Endothelial cell of umbilical vein (primary cell): ENCODE measurements at regions not wholly inside any gene's neighbourhood (a gene's known extent, or its start where the extent isn't known, plus 50 kb on each side); places are given as distances from the start of the nearest gene placed in this dataset.

Experiments used
- BruUV-seq: library from RNA; stranded (reverse); fragments of 400-500 nt; replicated peaks from 2 replicates; lab custom pipeline; 2021; lab: Mats Ljungman, UMichigan
- CTCF ChIA-PET: fragments of 300-600, 350-600 bp; sonication (Branson Sonifier 250); formaldehyde crosslinking; loops from one replicate; lab custom pipeline; 2021; ENCODE audit warnings: antibody characterized with exemption, inconsistent platforms; lab: Charles Lee
- POLR2A ChIA-PET: fragments of 300-600, 350-600 bp; sonication (Branson Sonifier 250); formaldehyde crosslinking; loops from one replicate; lab custom pipeline; 2021; ENCODE audit warnings: antibody characterized with exemption, inconsistent platforms; lab: Charles Lee
- DNase-seq: peaks from one replicate; pipeline ENCODE4 v3.0.0-alpha.2; 2011; ENCODE audit warnings: low read depth, low spot score
- FAIRE-seq: peaks from 2 replicates; lab custom pipeline; 2011; peaks lifted over from hg19 to GRCh38; lab: Jason Lieb, UNC
- H2AFZ ChIP-seq: 2 replicates; pipeline ENCODE4 v1.6.0; 2012; ENCODE audit warnings: low read depth, low read length, control low read depth, inconsistent platforms
- H3K27ac ChIP-seq: 2 replicates; pipeline ENCODE4 v1.5.1; 2011; ENCODE audit warnings: low read depth, mild to moderate bottlenecking, control low read depth, low read length, moderate library complexity; ENCODE audit not compliant: insufficient read depth
- H3K27me3 ChIP-seq, 2 experiments: 2 replicates each; pipeline versions ENCODE4 v1.6.0 to v1.6.1; 2011; ENCODE audit warnings: low read length in 2 of 2, mixed read lengths in 1 of 2; ENCODE audit not compliant: control insufficient read depth in 2 of 2, insufficient read depth in 2 of 2
- H3K36me3 ChIP-seq, 2 experiments: 2 replicates in 1 of 2; 3 replicates in 1 of 2; pipeline ENCODE4 v1.5.1; 2011; ENCODE audit warnings: low read length in 2 of 2, mild to moderate bottlenecking in 1 of 2, moderate library complexity in 1 of 2; ENCODE audit not compliant: control insufficient read depth in 2 of 2, insufficient read depth in 2 of 2; ENCODE audit errors: extremely low read depth in 1 of 2
- H3K4me1 ChIP-seq: 3 replicates; pipeline ENCODE4 v1.5.1; 2011; ENCODE audit warnings: mild to moderate bottlenecking, low read length; ENCODE audit not compliant: control insufficient read depth, insufficient read depth; ENCODE audit errors: extremely low read depth
- H3K4me2 ChIP-seq: 2 replicates; pipeline ENCODE4 v1.6.1; 2011; ENCODE audit warnings: low read length, control low read depth, mixed read lengths; ENCODE audit not compliant: insufficient read depth
- H3K4me3 ChIP-seq, 3 experiments: fragments of 200-600 bp in 1 of 3; sonication (generic), shearing (Covaris generic) in 1 of 3; replicated peaks in 1 of 3; 2 replicates each; pipeline ENCODE4 v1.5.1; 2011 to 2016; ENCODE audit warnings: control low read depth in 3 of 3, low read length in 3 of 3, mild to moderate bottlenecking in 2 of 3, inconsistent platforms in 1 of 3, low read depth in 1 of 3, moderate library complexity in 1 of 3; ENCODE audit not compliant: insufficient read depth in 1 of 3
- H3K79me2 ChIP-seq: 2 replicates; pipeline ENCODE4 v1.6.0; 2012; ENCODE audit warnings: low read length, inconsistent platforms; ENCODE audit not compliant: control insufficient read depth, insufficient read depth
- H3K9ac ChIP-seq: replicated peaks from 2 replicates; pipeline ENCODE3; 2011; ENCODE audit warnings: low read length, control low read depth; ENCODE audit not compliant: insufficient read depth; ENCODE audit errors: extremely low read depth
- H3K9me1 ChIP-seq: replicated peaks from 3 replicates; pipeline ENCODE4 v1.6.0; 2011; ENCODE audit warnings: mild to moderate bottlenecking, low read length; ENCODE audit not compliant: control insufficient read depth, insufficient read depth; ENCODE audit errors: extremely low read depth
- H3K9me3 ChIP-seq: replicated peaks from 2 replicates; pipeline ENCODE4 v1.5.1; 2012; ENCODE audit warnings: low read length, inconsistent platforms; ENCODE audit not compliant: control insufficient read depth, insufficient read depth
- H4K20me1 ChIP-seq: replicated peaks from 2 replicates; pipeline ENCODE3; 2011; ENCODE audit warnings: mild to moderate bottlenecking, low read length; ENCODE audit not compliant: control insufficient read depth, insufficient read depth; ENCODE audit errors: extremely low read depth
- CTCF ChIP-seq, 2 donors: IDR thresholded peaks; 1 replicate in 1 of 2; 2 replicates in 1 of 2; pipeline ENCODE4 v1.5.1; 2011; ENCODE audit warnings: low read length in 2 of 2, mild to moderate bottlenecking in 2 of 2, moderate library complexity in 2 of 2, control low read depth in 1 of 2, inconsistent platforms in 1 of 2, low read depth in 1 of 2; ENCODE audit not compliant: insufficient read depth in 1 of 2; ENCODE audit errors: extremely low read depth in 1 of 2
- EZH2 ChIP-seq: IDR thresholded peaks from 2 replicates; pipeline ENCODE4 v1.6.1; 2012; ENCODE audit warnings: borderline replicate concordance, low read depth, mild to moderate bottlenecking, moderate library complexity, low read length, inconsistent platforms; ENCODE audit not compliant: severe bottlenecking
- FOS ChIP-seq: IDR thresholded peaks from 2 replicates; pipeline ENCODE4 v1.6.1; 2011; ENCODE audit warnings: mild to moderate bottlenecking, low read length, moderate library complexity, borderline replicate concordance; ENCODE audit not compliant: insufficient read depth
- GATA2 ChIP-seq: IDR thresholded peaks from 2 replicates; pipeline ENCODE4 v1.7.0; 2011; ENCODE audit warnings: low read depth, mild to moderate bottlenecking, moderate library complexity, mixed read lengths, low read length; ENCODE audit not compliant: insufficient read length, insufficient read depth
- JUN ChIP-seq: IDR thresholded peaks from 2 replicates; pipeline ENCODE4 v1.6.1; 2011; ENCODE audit warnings: borderline replicate concordance, low read depth; ENCODE audit not compliant: insufficient read length, insufficient read depth
- MAX ChIP-seq: IDR thresholded peaks from 2 replicates; pipeline ENCODE4 v1.6.1; 2011; ENCODE audit not compliant: insufficient read depth, insufficient read length
- MYC ChIP-seq: IDR thresholded peaks from one replicate; pipeline ENCODE4 v1.6.1; 2011; ENCODE audit warnings: mild to moderate bottlenecking, low read depth, low read length
- POLR2A ChIP-seq: IDR thresholded peaks from 2 replicates; pipeline ENCODE4 v1.6.1; 2012; ENCODE audit warnings: low read depth, mild to moderate bottlenecking, control low read depth, low read length
- POLR2AphosphoS5 ChIP-seq: IDR thresholded peaks from 2 replicates; pipeline ENCODE4 v1.6.1; 2012; ENCODE audit warnings: low read depth, mild to moderate bottlenecking, control low read depth, low read length, moderate library complexity; ENCODE audit not compliant: insufficient read depth
- dilution Hi-C: fragments of 300-500 bp; cut with MboI; formaldehyde crosslinking; loops from one replicate; pipeline ENCODE4 v1.15.0; 2019; ENCODE audit warnings: low sequenced_read_pairs; ENCODE audit not compliant: extremely low pct_ligation_motif_present
- intact Hi-C: fragments of 100-400 bp; cut with micrococcal nuclease; formaldehyde crosslinking; loops from one replicate; pipeline ENCODE4 v1.10.0; 2022

GRCh38 chr16:85208181-85208580 lies 95.9 kb upstream of the CIBAR2 start:
- Histone ChIP-seq H3K9ac (no peak overlapping the region), H3K9me3 (no peaks in the 10 kb centered on the region), H3K4me3 (no peak overlapping the region), H2AFZ (no peak overlapping the region), H3K27ac (no peak overlapping the region), H3K27me3 (no peaks in the 10 kb centered on the region), H3K4me1 (no peaks in the 10 kb centered on the region), H4K20me1 (no peaks in the 10 kb centered on the region), H3K4me2 (no peak overlapping the region), H3K9me1 (no peaks in the 10 kb centered on the region), H3K36me3 (no peaks in the 10 kb centered on the region), H3K79me2 (no peaks in the 10 kb centered on the region)
- no TSS peak for BruUV-seq
- FAIRE-seq: no peak
- ChIA-PET POLR2A (no interaction called here), CTCF (no interaction called here)
- TF ChIP-seq MYC (no peak), CTCF (IDR thresholded peaks at IDR 0.05; ENCODE audit: extremely low read depth in 1 of 2, insufficient read depth in 1 of 2, low read depth in 1 of 2, low read length in 2 of 2) (no peak), JUN (no peak), MAX (no peak), POLR2AphosphoS5 (no peak), FOS (no peak), POLR2A (no peak), GATA2 (no peak), EZH2 (no peak)
- dilution Hi-C loops (no loop called here), intact Hi-C loops (no loop called here)
- no peak for DNase-seq
